SK-N-SH treated with all-trans-retinoic acid at 6 μM for 48 hours (cell line): ENCODE measurements at regions not wholly inside any gene's neighbourhood (a gene's known extent, or its start where the extent isn't known, plus 50 kb on each side); places are given as distances from the start of the nearest gene placed in this dataset.

ENCODE experiments used
- ATAC-seq: fragments of 200-7000 bp; cut with Tn5 transposase; 3 replicates; pipeline ENCODE4 v1.9.1; 2020; ENCODE audit warnings: mild to moderate bottlenecking, moderate library complexity
- ARNTL ChIP-seq: fragments of 450-650 bp; formaldehyde crosslinking; IDR thresholded peaks from 2 replicates; pipeline ENCODE4 v1.5.0; 2020; ENCODE audit warnings: low read depth, mild to moderate bottlenecking, moderate library complexity, borderline replicate concordance
- CSDC2 ChIP-seq: fragments of 250-450 bp; sonication (Bioruptor Pico); IDR thresholded peaks from 2 replicates; pipeline ENCODE4 v1.5.0; 2020; ENCODE audit warnings: mild to moderate bottlenecking, moderate library complexity
- ESRRG ChIP-seq: fragments of 250-450 bp; sonication (Bioruptor Pico); IDR thresholded peaks from 2 replicates; pipeline ENCODE4 v1.6.1; 2021; ENCODE audit warnings: mild to moderate bottlenecking
- GLIS3 ChIP-seq: fragments of 250-450 bp; sonication (Bioruptor Pico); IDR thresholded peaks from 2 replicates; pipeline ENCODE4 v1.5.0; 2020; ENCODE audit warnings: mild to moderate bottlenecking, moderate library complexity
- OSR1 ChIP-seq: fragments of 250-450 bp; sonication (Bioruptor Pico); IDR thresholded peaks from 2 replicates; pipeline ENCODE4 v1.8.0; 2022; ENCODE audit warnings: moderate library complexity, mild to moderate bottlenecking, inconsistent platforms
- POU6F1 ChIP-seq: fragments of 250-450 bp; sonication (Bioruptor Pico); IDR thresholded peaks from 2 replicates; pipeline ENCODE4 v1.8.0; 2021; ENCODE audit warnings: low read depth, mild to moderate bottlenecking, moderate library complexity, borderline replicate concordance
- PPARA ChIP-seq: fragments of 250-450 bp; sonication (Bioruptor Pico); IDR thresholded peaks from 2 replicates; pipeline ENCODE4 v1.5.0; 2020; ENCODE audit warnings: mild to moderate bottlenecking, borderline replicate concordance
- RARB ChIP-seq: fragments of 250-450 bp; sonication (Bioruptor Pico); IDR thresholded peaks from 2 replicates; pipeline ENCODE4 v1.8.0; 2021; ENCODE audit warnings: mild to moderate bottlenecking, moderate library complexity
- TCF4 ChIP-seq: fragments of 250-450 bp; sonication (Bioruptor Pico); IDR thresholded peaks from 2 replicates; pipeline ENCODE4 v1.8.0; 2021; ENCODE audit warnings: mild to moderate bottlenecking, moderate library complexity, borderline replicate concordance
- TOX ChIP-seq: fragments of 250-450 bp; sonication (Bioruptor Pico); IDR thresholded peaks from 2 replicates; pipeline ENCODE4 v1.8.0; 2021; ENCODE audit warnings: mild to moderate bottlenecking, moderate library complexity, borderline replicate concordance
- ZC3H10 ChIP-seq: fragments of 250-450 bp; sonication (Bioruptor Pico); IDR thresholded peaks from 2 replicates; pipeline ENCODE4 v1.5.1; 2021; ENCODE audit warnings: mild to moderate bottlenecking, moderate library complexity
- ZFP3 ChIP-seq: fragments of 250-450 bp; sonication (Bioruptor Pico); IDR thresholded peaks from 2 replicates; pipeline ENCODE4 v1.5.0; 2020; ENCODE audit warnings: mild to moderate bottlenecking, moderate library complexity
- ZFP30 ChIP-seq: fragments of 450-650 bp; formaldehyde crosslinking; IDR thresholded peaks from 2 replicates; pipeline ENCODE4 v1.5.0; 2022; ENCODE audit warnings: mild to moderate bottlenecking, moderate library complexity
- ZNF565 ChIP-seq: fragments of 450-650 bp; formaldehyde crosslinking; conservative IDR thresholded peaks from 2 replicates; pipeline ENCODE4 v1.5.0; 2020; ENCODE audit warnings: low read depth, mild to moderate bottlenecking, moderate library complexity
- ZNF8 ChIP-seq: fragments of 450-650 bp; formaldehyde crosslinking; IDR thresholded peaks from 2 replicates; pipeline ENCODE4 v1.5.0; 2020; ENCODE audit warnings: mild to moderate bottlenecking, moderate library complexity
- TF ChIP-seq, protein P1 (sequence below): fragments of 250-450 bp; sonication (Bioruptor Pico); IDR thresholded peaks from 2 replicates; pipeline ENCODE4 v1.8.0; 2020; ENCODE audit warnings: mild to moderate bottlenecking, moderate library complexity, borderline replicate concordance
- TF ChIP-seq, protein P2 (sequence below): fragments of 250-450 bp; sonication (Bioruptor Pico); IDR thresholded peaks from 2 replicates; pipeline ENCODE4 v1.5.1; 2021; ENCODE audit warnings: mild to moderate bottlenecking, moderate library complexity
- TF ChIP-seq, protein P3 (sequence below): fragments of 250-450 bp; sonication (Bioruptor Pico); IDR thresholded peaks from 2 replicates; pipeline ENCODE4 v1.5.0; 2020; ENCODE audit warnings: mild to moderate bottlenecking, moderate library complexity
- TF ChIP-seq, protein P4 (sequence below): fragments of 250-450 bp; sonication (Bioruptor Pico); IDR thresholded peaks from 2 replicates; pipeline ENCODE4 v1.5.1; 2020; ENCODE audit warnings: low read depth, mild to moderate bottlenecking, moderate library complexity

DNA sequence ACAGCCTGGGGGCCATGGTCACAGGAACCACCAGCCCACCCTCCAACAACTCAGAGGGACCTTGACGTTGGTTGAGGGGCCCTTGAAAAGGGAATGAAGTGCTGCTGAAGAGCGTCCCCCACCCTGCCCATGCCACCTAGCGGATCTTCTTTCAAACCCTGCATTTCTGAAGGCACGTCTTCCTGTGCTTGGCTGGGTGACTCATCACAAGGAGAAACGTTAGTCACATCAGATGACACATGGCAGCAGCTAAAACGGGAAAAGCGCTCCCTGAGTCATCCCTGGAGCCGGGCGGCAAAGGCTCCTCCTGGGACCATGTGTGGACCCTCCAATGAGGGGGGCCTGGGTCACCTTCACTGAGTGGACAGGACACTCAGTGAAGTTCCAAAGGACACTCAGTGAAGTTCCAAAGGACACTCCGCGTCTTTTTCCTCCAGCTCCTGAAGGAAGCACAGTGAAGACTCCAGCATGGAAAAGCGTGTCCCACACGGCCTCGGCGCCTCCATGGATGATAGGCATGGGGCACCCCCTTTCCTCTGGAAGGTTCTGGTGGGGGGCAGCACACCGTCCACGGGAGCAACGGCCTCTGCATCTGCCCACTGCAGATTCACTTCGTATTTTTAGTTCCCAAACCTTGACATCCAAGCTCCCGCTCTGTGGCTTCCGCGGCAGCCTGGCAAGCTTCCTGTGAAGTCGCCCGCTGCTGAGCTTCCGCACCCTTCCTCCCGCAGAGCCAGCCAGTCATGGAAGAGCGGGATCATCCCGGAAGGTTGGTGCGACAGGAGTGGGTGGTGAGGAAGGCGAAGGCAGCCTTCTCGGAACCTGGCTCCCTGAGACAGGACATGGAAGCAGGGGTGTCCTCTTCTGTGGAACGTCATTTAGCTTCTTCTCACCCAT, 383.4 kb downstream of the VRK1 start:
- peak; percentile 50; the same call in 2 of the 3 replicates for ATAC-seq
- TF ChIP-seq OSR1 (CRISPR knock-in tag), result no peak
- TF ChIP-seq, protein P1, sequence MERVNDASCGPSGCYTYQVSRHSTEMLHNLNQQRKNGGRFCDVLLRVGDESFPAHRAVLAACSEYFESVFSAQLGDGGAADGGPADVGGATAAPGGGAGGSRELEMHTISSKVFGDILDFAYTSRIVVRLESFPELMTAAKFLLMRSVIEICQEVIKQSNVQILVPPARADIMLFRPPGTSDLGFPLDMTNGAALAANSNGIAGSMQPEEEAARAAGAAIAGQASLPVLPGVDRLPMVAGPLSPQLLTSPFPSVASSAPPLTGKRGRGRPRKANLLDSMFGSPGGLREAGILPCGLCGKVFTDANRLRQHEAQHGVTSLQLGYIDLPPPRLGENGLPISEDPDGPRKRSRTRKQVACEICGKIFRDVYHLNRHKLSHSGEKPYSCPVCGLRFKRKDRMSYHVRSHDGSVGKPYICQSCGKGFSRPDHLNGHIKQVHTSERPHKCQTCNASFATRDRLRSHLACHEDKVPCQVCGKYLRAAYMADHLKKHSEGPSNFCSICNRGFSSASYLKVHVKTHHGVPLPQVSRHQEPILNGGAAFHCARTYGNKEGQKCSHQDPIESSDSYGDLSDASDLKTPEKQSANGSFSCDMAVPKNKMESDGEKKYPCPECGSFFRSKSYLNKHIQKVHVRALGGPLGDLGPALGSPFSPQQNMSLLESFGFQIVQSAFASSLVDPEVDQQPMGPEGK (CRISPR knock-in tag), result no peak
- TF ChIP-seq, protein P2, sequence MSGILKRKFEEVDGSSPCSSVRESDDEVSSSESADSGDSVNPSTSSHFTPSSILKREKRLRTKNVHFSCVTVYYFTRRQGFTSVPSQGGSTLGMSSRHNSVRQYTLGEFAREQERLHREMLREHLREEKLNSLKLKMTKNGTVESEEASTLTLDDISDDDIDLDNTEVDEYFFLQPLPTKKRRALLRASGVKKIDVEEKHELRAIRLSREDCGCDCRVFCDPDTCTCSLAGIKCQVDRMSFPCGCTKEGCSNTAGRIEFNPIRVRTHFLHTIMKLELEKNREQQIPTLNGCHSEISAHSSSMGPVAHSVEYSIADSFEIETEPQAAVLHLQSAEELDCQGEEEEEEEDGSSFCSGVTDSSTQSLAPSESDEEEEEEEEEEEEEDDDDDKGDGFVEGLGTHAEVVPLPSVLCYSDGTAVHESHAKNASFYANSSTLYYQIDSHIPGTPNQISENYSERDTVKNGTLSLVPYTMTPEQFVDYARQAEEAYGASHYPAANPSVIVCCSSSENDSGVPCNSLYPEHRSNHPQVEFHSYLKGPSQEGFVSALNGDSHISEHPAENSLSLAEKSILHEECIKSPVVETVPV (CRISPR knock-in tag), result no peak
- TF ChIP-seq, protein P3, sequence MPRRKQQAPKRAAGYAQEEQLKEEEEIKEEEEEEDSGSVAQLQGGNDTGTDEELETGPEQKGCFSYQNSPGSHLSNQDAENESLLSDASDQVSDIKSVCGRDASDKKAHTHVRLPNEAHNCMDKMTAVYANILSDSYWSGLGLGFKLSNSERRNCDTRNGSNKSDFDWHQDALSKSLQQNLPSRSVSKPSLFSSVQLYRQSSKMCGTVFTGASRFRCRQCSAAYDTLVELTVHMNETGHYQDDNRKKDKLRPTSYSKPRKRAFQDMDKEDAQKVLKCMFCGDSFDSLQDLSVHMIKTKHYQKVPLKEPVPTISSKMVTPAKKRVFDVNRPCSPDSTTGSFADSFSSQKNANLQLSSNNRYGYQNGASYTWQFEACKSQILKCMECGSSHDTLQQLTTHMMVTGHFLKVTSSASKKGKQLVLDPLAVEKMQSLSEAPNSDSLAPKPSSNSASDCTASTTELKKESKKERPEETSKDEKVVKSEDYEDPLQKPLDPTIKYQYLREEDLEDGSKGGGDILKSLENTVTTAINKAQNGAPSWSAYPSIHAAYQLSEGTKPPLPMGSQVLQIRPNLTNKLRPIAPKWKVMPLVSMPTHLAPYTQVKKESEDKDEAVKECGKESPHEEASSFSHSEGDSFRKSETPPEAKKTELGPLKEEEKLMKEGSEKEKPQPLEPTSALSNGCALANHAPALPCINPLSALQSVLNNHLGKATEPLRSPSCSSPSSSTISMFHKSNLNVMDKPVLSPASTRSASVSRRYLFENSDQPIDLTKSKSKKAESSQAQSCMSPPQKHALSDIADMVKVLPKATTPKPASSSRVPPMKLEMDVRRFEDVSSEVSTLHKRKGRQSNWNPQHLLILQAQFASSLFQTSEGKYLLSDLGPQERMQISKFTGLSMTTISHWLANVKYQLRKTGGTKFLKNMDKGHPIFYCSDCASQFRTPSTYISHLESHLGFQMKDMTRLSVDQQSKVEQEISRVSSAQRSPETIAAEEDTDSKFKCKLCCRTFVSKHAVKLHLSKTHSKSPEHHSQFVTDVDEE (CRISPR knock-in tag), result no peak
- TF ChIP-seq, protein P4, sequence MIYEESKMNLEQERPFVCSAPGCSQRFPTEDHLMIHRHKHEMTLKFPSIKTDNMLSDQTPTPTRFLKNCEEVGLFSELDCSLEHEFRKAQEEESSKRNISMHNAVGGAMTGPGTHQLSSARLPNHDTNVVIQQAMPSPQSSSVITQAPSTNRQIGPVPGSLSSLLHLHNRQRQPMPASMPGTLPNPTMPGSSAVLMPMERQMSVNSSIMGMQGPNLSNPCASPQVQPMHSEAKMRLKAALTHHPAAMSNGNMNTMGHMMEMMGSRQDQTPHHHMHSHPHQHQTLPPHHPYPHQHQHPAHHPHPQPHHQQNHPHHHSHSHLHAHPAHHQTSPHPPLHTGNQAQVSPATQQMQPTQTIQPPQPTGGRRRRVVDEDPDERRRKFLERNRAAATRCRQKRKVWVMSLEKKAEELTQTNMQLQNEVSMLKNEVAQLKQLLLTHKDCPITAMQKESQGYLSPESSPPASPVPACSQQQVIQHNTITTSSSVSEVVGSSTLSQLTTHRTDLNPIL, result no peak
- TF ChIP-seq CSDC2, result no peak
- TF ChIP-seq ARNTL (CRISPR knock-in tag), result no peak
- TF ChIP-seq ZNF565 (CRISPR knock-in tag), result no peak
- no peak for TF ChIP-seq ZNF8 (CRISPR knock-in tag)
- no peak for TF ChIP-seq TOX
- no peak for TF ChIP-seq ZFP30
- TF ChIP-seq POU6F1 (CRISPR knock-in tag), result no peak
- TF ChIP-seq TCF4 (CRISPR knock-in tag), result no peak
- no peak for TF ChIP-seq ZC3H10 (CRISPR knock-in tag)
- TF ChIP-seq PPARA (CRISPR knock-in tag), result no peak
- no peak for TF ChIP-seq ZFP3 (CRISPR knock-in tag)
- no peak for TF ChIP-seq ESRRG (CRISPR knock-in tag)

DNA sequence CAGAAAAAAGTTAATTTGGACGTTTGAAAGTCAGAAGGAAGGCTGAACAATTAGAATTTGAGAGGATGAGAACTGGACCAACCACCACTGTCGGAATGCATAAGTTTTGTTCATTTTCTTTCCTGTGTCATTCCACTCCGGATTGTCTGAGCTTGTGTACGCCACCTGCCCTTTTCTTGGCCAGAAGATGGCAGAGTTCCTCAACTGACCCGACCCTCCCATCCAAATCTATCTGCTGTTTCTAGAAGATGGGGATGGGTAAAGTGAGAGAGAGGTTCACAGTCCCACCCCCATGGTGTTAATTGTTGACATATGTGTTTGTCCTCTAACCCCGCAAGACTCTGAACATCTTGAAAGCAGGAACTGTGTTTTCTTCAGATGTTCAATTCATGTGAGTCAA, 388.0 kb downstream of the VRK1 start:
- ATAC-seq, result no peak
- TF ChIP-seq ZFP3 (CRISPR knock-in tag) (no peak), ARNTL (CRISPR knock-in tag) (no peak), TOX (no peak), ZFP30 (no peak), OSR1 (CRISPR knock-in tag) (no peak), CSDC2 (no peak), GLIS3 (CRISPR knock-in tag) (no peak), PPARA (CRISPR knock-in tag) (no peak), POU6F1 (CRISPR knock-in tag) (no peak), ZNF8 (CRISPR knock-in tag) (no peak), RARB (CRISPR knock-in tag) (no peak)
- TF ChIP-seq, protein P1 (CRISPR knock-in tag), result no peak
